GM20000 (cell line): ENCODE measurements at regions not wholly inside any gene's neighbourhood (a gene's known extent, or its start where the extent isn't known, plus 50 kb on each side); places are given as distances from the start of the nearest gene placed in this dataset.

ENCODE experiments used
- DNase-seq: peaks from one replicate; pipeline ENCODE4 v3.0.0; 2012; ENCODE audit warnings: low spot score
- CTCF ChIP-seq: IDR thresholded peaks from 2 replicates; pipeline ENCODE4 v1.5.1; 2012; ENCODE audit warnings: mild to moderate bottlenecking, control low read depth; ENCODE audit errors: extremely low read depth, missing control alignments

GRCh38 chr14:97410667-97411620 is 613.8 kb downstream of the VRK1 start:
- no peak for DNase-seq

GRCh38 chr14:97411938-97412612 is 614.9 kb downstream of the VRK1 start:
- no peak for DNase-seq
- TF ChIP-seq CTCF, result no peak

More at GRCh38 chr14:97410667-97411620, 613.8 kb downstream of the VRK1 start:
- no peak for TF ChIP-seq CTCF

GRCh38 chr14:97413022-97413539 is 615.9 kb downstream of the VRK1 start:
- no peak for TF ChIP-seq CTCF
- DNase-seq, result no peak

GRCh38 chr14:97413966-97414717 is 617.0 kb downstream of the VRK1 start:
- TF ChIP-seq CTCF, result no peak
- DNase-seq, result no peak

- no peak for TF ChIP-seq CTCF
These were observed 617.5 kb downstream of the VRK1 start for GRCh38 chr14:97414718-97415098.

GRCh38 chr14:97415907-97416306 is 618.7 kb downstream of the VRK1 start:
- DNase-seq, result no peak

More at GRCh38 chr14:97414718-97415098, 617.5 kb downstream of the VRK1 start:
- DNase-seq, result no peak

More at GRCh38 chr14:97415907-97416306, 618.7 kb downstream of the VRK1 start:
- no peak for TF ChIP-seq CTCF
